ENCODE measurements at regions not wholly inside any gene's neighbourhood (a gene's known extent, or its start where the extent isn't known, plus 50 kb on each side); places are given as distances from the start of the nearest gene placed in this dataset.
"Not testable (repeated sequence)": the region's sequence is repeated elsewhere in the genome, so short reads cannot be mapped to it uniquely, and the experiment has no call there.

DNA sequence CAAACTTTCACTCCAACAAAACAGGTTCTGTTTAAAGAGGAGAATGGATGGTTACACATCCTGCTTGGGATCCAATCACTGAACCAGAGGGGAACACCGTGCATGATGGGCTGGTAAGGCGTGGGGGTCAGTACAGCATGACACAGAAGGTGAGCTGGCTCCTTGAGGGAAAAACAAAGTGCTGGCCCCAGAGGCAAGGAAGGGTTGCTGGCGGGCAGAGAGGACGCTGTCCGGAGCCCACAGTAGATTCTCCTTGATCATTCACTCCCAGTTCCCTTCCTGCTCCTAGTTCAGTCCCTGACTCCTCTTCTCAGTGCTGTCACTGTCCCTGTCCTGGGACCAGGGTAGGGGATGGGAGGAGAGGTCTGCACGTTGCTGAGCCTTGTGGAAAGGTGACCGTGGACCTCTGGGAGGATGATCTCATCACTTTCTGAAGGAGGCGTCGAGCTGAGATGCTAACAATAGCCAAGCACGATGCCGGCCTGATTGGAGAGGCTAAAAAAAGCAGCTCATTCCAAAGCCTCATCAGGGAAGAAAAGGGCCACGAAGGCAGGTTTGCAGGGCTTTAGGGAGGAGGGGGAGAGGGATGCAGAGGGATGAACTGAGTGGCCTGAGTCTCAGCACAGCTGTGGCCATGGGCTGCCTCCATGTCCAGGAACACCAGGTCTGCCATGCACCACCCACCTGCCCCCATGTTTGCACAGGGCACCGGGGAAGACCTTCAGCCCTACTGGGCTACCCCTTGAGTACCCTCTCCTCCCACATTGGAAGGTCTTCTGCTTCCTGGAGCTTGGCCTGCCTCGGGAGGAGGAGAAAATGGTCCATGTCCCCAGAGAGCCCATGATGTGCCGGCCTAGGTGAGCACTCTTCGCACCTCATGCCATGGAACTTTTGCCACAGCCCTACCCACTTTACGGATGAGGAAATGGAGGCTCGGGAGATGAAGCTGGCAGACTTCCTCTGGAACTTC lies 72.7 kb upstream of the RTL6 start:
- Histone ChIP-seq H3K36me3 (ENCODE audit: control insufficient read depth, insufficient read depth, low read length) (no peaks in the 10 kb centered on the region), H3K9me3 (replicated peaks; ENCODE audit: control insufficient read depth, low read depth, low read length) (peaks cover 4% of the 10 kb centered on the region), H3K27me3 (ENCODE audit: control insufficient read depth, insufficient read depth, low read length) (peaks cover 4% of the 10 kb centered on the region), H3K27ac (ENCODE audit: low read length) (no peak overlapping the region), H3K4me3 (ENCODE audit: low read length) (no peak overlapping the region), H3K4me1 (ENCODE audit: control insufficient read depth, insufficient read depth, low read length) (no peaks in the 10 kb centered on the region)
- WGBS (ENCODE audit: insufficient coverage), result 53% methylated on average over 9 of the region's 18 CpGs
- no peak for DNase-seq

DNA sequence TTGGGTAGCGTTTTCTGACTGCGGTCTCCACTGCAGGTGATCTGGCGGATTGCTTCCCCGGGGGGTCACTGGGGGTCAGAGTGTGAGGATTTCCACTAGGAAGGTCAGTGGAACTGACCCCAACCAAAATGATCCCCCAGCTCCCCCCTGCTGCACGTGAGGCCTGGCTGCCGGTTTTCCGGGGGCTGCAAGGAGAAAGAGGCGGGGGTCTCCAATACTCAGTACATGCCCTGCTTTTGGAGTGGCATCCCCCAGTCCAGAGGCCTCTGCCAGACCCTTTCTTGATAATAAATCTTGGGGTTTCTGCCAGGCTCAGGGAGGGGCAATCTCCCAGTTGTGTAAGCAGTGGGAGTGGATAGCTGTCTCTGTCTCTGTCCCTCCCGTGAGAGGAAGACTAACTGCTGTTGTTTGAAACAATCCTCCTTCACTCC lies 71.5 kb upstream of the RTL6 start:
- H3K4me1 ChIP-seq (ENCODE audit: control insufficient read depth, insufficient read depth, low read length), result no peaks in the 10 kb centered on the region
- no peaks in the 10 kb centered on the region for H3K27me3 ChIP-seq (ENCODE audit: control insufficient read depth, insufficient read depth, low read length)
- DNase-seq, result no peak
- H3K27ac ChIP-seq (ENCODE audit: low read length), result no peak overlapping the region
- 80% methylated on average over 1 of the region's 9 CpGs for WGBS (ENCODE audit: insufficient coverage)
- peaks cover 6% of the 10 kb centered on the region for H3K9me3 ChIP-seq (replicated peaks; ENCODE audit: control insufficient read depth, low read depth, low read length)
- H3K36me3 ChIP-seq (ENCODE audit: control insufficient read depth, insufficient read depth, low read length), result no peaks in the 10 kb centered on the region
- no peak overlapping the region for H3K4me3 ChIP-seq (ENCODE audit: low read length)

DNA sequence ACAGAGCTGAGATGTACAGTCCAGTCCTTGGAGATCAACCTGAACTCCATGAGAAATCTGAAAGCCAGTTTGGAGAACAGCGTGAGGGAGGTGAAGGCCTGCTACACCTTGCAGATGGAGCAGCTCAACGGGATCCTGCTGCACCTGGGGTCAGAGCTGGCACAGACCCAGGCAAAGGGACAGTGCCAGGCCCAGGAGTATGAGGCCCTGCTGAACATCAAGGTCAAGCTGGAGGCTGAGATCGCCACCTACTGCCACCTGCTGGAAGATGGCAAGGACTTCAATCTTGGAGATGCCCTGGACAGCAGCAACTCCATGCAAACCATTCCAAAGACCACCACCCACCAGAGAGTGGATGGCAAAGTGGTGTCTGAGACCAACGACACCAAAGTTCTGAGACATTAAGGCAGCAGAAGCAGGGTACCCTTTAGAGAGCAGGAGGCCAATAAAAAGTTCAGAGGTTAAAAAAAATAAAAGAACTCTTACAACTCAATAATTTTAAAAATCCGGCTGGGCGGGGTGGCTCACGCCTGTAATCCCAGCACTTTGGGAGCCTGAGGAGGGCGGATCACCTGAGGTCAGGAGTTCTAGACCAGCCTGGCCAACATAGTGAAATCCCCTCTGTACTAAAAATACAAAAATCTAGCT lies 69.9 kb upstream of the RTL6 start:
- no peak for DNase-seq
- no peak overlapping the region for H3K27ac ChIP-seq (ENCODE audit: low read length)

DNA sequence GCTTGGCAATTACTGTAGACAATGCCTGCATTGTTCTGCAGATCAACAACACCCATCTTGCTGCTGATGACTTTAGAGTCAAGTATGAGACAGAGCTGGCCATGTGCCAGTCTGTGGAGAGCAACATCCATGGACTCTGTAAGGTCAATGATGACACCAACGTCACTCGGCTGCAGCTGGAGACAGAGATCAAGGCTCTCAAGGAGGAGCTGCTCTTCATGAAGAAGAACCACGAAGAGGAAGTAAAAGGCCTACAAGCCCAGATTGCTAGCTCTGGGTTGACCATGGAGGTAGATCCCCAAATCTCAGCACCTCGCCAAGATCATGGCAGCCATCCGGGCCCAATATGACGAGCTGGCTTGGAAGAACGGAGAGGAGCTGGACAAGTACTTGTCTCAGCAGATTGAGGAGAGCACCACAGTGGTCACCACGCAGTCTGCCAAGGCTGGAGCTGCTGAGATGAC lies 69.4 kb upstream of the RTL6 start:
- H3K9me3 ChIP-seq (replicated peaks; ENCODE audit: control insufficient read depth, low read depth, low read length); H3K4me1 ChIP-seq (ENCODE audit: control insufficient read depth, insufficient read depth, low read length); H3K36me3 ChIP-seq (ENCODE audit: control insufficient read depth, insufficient read depth, low read length); H3K27me3 ChIP-seq (ENCODE audit: control insufficient read depth, insufficient read depth, low read length); H3K27ac ChIP-seq (ENCODE audit: low read length); H3K4me3 ChIP-seq (ENCODE audit: low read length); DNase-seq: not testable (repeated sequence)
- 88% methylated on average over 7 of the region's 8 CpGs for WGBS (ENCODE audit: insufficient coverage)

More for the DNA sequence above, 69.9 kb upstream of the RTL6 start:
- Histone ChIP-seq H3K4me3 (ENCODE audit: low read length) (no peak overlapping the region), H3K27me3 (ENCODE audit: control insufficient read depth, insufficient read depth, low read length) (no peaks in the 10 kb centered on the region), H3K4me1 (ENCODE audit: control insufficient read depth, insufficient read depth, low read length) (no peaks in the 10 kb centered on the region), H3K36me3 (ENCODE audit: control insufficient read depth, insufficient read depth, low read length) (no peaks in the 10 kb centered on the region), H3K9me3 (replicated peaks; ENCODE audit: control insufficient read depth, low read depth, low read length) (peaks cover 8% of the 10 kb centered on the region)
- 84% methylated on average over 5 of the region's 8 CpGs for WGBS (ENCODE audit: insufficient coverage)

DNA sequence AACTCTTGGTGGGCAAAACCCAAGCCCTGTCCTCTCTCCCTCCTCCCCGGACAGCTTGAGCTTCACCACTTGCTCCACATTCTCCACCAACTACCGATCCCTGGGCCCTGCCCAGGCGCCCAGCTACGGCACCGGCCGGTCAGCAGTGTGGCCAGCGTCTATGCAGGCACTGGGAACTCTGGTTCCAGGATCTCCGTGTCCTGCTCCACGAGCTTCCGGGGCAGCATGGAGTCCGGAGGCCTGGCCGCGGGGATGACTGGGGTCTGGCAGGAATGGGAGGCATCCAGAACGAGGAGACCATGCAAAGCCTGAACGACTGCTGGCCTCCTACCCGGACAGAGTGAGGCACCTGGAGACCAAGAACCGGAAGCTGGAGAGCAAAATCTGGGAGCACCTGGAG lies 68.9 kb upstream of the RTL6 start:
- H3K36me3 ChIP-seq (ENCODE audit: control insufficient read depth, insufficient read depth, low read length), result no peaks in the 10 kb centered on the region
- 90% methylated on average over 11 of the region's 17 CpGs for WGBS (ENCODE audit: insufficient coverage)
- no peaks in the 10 kb centered on the region for H3K4me1 ChIP-seq (ENCODE audit: control insufficient read depth, insufficient read depth, low read length)
- no peak for DNase-seq
- no peak overlapping the region for H3K27ac ChIP-seq (ENCODE audit: low read length)
- H3K27me3 ChIP-seq (ENCODE audit: control insufficient read depth, insufficient read depth, low read length), result no peaks in the 10 kb centered on the region
- peaks cover 8% of the 10 kb centered on the region for H3K9me3 ChIP-seq (replicated peaks; ENCODE audit: control insufficient read depth, low read depth, low read length)
- no peak overlapping the region for H3K4me3 ChIP-seq (ENCODE audit: low read length)

DNA sequence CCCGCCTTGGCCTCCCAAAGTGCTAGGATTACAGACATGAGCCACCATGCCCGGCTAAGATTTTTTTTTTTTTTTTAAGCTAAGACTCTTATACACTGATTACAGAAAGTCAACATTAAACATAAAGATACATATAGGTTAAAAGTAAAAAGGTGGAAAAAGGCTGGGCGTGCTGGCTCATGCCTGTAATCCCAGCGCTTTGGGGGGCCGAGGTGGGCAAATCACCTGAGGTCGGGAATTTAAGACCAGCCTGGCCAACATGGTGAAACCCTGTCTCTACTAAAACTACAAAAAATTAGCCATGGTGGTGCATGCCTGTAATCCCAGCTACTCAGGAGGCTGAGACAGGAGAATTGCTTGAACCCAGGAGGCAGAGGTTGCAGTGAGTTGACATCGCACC lies 64.6 kb upstream of the RTL6 start:
- not testable (repeated sequence) for DNase-seq; H3K4me1 ChIP-seq (ENCODE audit: control insufficient read depth, insufficient read depth, low read length); H3K27me3 ChIP-seq (ENCODE audit: control insufficient read depth, insufficient read depth, low read length); H3K36me3 ChIP-seq (ENCODE audit: control insufficient read depth, insufficient read depth, low read length); H3K4me3 ChIP-seq (ENCODE audit: low read length); H3K9me3 ChIP-seq (replicated peaks; ENCODE audit: control insufficient read depth, low read depth, low read length); H3K27ac ChIP-seq (ENCODE audit: low read length)
- no CpG with 5 or more reads among the region's 7 CpGs for WGBS (ENCODE audit: insufficient coverage)

DNA sequence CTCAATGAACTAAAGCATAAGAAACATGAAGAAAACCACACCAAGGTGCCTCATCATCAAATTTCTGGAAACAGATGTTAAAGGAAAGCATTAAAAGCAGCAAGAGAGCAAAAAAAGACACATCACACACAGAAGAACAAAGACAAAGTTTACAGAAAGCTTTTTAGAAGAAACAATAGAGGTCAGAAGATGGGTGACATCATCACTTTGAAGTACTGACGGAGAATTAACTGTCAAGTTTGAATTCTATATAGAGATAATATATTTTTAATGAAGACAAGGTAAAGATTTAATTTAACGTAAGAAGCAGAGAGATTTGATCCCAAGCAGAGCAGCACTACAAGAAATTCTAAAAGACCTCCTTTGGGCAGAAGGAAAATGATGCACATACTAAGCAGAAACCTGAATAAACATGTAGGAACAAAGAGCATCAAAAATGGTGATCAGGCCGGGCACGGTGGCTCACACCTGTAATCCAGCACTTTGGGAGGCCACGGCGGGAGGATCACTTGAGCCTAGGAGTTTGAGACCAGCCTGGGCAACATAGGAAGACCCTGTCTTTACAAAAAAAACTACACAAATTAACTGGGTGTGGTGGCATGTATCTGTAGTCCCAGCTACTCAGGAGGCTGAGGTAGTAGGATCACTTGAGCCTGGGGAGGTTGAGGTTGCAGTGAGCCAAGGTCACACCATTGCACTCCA lies 63.3 kb upstream of the RTL6 start:
- H3K4me3 ChIP-seq (ENCODE audit: low read length), result no peak overlapping the region
- H3K27ac ChIP-seq (ENCODE audit: low read length), result no peak overlapping the region
- DNase-seq, result no peak
- H3K36me3 ChIP-seq (ENCODE audit: control insufficient read depth, insufficient read depth, low read length), result no peaks in the 10 kb centered on the region
- peaks cover 4% of the 10 kb centered on the region for H3K9me3 ChIP-seq (replicated peaks; ENCODE audit: control insufficient read depth, low read depth, low read length)
- no peaks in the 10 kb centered on the region for H3K27me3 ChIP-seq (ENCODE audit: control insufficient read depth, insufficient read depth, low read length)
- no peaks in the 10 kb centered on the region for H3K4me1 ChIP-seq (ENCODE audit: control insufficient read depth, insufficient read depth, low read length)
- WGBS (ENCODE audit: insufficient coverage), result no CpG with 5 or more reads among the region's 6 CpGs

DNA sequence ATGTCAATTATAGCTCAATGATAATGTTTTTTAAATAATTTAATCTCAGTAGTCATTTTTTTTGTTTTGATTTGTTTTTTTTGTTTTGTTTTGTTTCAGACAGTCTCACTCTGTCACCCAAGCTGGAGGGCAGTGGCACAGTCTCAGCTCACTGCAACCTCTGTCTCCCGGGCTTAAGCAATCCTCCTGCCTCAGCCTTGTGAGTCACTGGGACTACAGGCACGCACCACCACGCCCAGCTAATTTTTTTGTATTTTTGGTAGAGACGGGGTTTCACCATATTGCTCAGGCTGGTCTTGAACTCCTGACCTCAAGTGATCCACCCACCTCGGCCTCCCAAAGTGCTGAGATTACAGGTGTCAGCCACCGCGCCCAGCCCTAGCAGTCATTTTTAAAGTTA lies 60.6 kb upstream of the RTL6 start:
- H3K9me3 ChIP-seq (replicated peaks; ENCODE audit: control insufficient read depth, low read depth, low read length); H3K4me3 ChIP-seq (ENCODE audit: low read length); H3K36me3 ChIP-seq (ENCODE audit: control insufficient read depth, insufficient read depth, low read length); H3K4me1 ChIP-seq (ENCODE audit: control insufficient read depth, insufficient read depth, low read length); H3K27me3 ChIP-seq (ENCODE audit: control insufficient read depth, insufficient read depth, low read length); DNase-seq; H3K27ac ChIP-seq (ENCODE audit: low read length): not testable (repeated sequence)
- 86% methylated on average over 2 of the region's 7 CpGs for WGBS (ENCODE audit: insufficient coverage)

DNA sequence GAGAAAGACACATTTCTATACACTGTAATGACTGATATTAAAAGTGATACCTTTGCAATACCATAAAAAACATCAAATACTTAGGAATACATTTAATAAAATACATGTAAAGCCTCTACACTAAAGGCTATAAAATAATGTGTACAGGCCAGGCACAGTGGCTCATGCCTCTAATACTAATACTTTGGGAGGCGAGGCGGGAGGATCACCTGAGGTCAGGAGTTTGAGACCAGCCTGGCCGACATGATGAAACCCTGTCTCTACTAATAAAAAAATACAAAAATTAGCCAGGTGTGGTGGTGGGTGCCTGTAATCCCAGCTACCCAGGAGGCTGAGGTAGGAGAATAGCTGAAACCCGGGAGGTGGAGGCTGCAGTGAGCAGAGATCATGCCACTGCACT lies 59.8 kb upstream of the RTL6 start:
- H3K4me3 ChIP-seq (ENCODE audit: low read length); H3K9me3 ChIP-seq (replicated peaks; ENCODE audit: control insufficient read depth, low read depth, low read length); H3K27me3 ChIP-seq (ENCODE audit: control insufficient read depth, insufficient read depth, low read length); H3K27ac ChIP-seq (ENCODE audit: low read length); H3K4me1 ChIP-seq (ENCODE audit: control insufficient read depth, insufficient read depth, low read length); DNase-seq; H3K36me3 ChIP-seq (ENCODE audit: control insufficient read depth, insufficient read depth, low read length): not testable (repeated sequence)
- no CpG with 5 or more reads among the region's 4 CpGs for WGBS (ENCODE audit: insufficient coverage)

Data from muscle of leg (tissue), 3 donors.